BLaER1 treated with 17β-estradiol and CSF1 and Interleukin-3, amounts not matched to agents 10 nM and 100 nM (cell line): ENCODE measurements at regions not wholly inside any gene's neighbourhood (a gene's known extent, or its start where the extent isn't known, plus 50 kb on each side); places are given as distances from the start of the nearest gene placed in this dataset.

Experiments
- H3K27ac ChIP-seq, 11 experiments: shearing (Covaris generic); formaldehyde crosslinking; 2 replicates each; pipeline ENCODE4 v1.8.1; 2022
- H3K27me3 ChIP-seq, 11 experiments: shearing (Covaris generic); formaldehyde crosslinking; 2 replicates each; pipeline ENCODE4 v1.8.1; 2022
- H3K36me3 ChIP-seq, 11 experiments: shearing (Covaris generic); formaldehyde crosslinking; 2 replicates each; pipeline ENCODE4 v1.8.1; 2022
- H3K4me1 ChIP-seq, 10 experiments: shearing (Covaris generic); formaldehyde crosslinking; 2 replicates each; pipeline ENCODE4 v1.8.1; 2022
- H3K4me2 ChIP-seq, 11 experiments: shearing (Covaris generic); formaldehyde crosslinking; 2 replicates each; pipeline ENCODE4 v1.8.1; 2022
- H3K4me3 ChIP-seq, 10 experiments: shearing (Covaris generic); formaldehyde crosslinking; 2 replicates each; pipeline ENCODE4 v1.8.1; 2022
- H3K9ac ChIP-seq, 11 experiments: shearing (Covaris generic); formaldehyde crosslinking; 2 replicates each; pipeline ENCODE4 v1.8.1; 2022
- H3K9me3 ChIP-seq, 11 experiments: shearing (Covaris generic); formaldehyde crosslinking; replicated peaks in 1 of 11; 2 replicates each; pipeline ENCODE4 v1.8.1; 2022
- H4K20me1 ChIP-seq, 11 experiments: shearing (Covaris generic); formaldehyde crosslinking; 2 replicates each; pipeline ENCODE4 v1.8.1; 2022
- Cebpa-rat ChIP-seq, 11 experiments: shearing (Covaris generic); IDR thresholded peaks; 2 replicates each; pipeline ENCODE4 v1.8.1; 2022

DNA sequence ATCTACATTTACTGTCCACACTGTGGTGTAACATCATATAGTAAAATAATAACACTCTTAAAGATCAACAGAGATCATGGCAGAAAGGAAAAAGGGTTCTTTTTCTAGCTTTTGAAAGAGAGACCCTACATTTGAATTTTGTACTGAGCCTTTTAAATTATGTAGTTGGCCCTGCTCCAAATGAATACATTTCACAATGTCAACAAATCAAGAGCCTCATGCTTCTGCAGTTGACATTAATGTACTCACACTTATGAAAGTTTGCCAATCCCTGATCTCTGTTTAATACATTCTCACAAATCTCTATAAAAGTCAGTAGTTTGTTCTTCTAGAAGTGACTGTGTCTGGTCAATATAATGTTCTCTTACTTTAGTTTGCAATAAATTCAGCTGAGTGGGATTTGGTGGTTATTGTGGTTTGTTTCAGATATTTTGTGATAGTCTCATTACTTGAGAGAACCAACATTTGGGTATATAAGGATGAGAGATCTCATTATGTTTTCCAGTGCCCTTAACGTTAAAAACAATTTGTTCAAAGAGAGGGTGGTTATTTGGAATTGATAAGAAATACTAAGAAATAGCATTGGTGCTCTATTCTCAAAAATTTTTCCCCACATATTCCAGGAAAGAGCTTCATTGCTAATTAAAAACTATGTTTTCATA lies 277.8 kb upstream of the FTMT start:
- Histone ChIP-seq H3K9ac (no peak overlapping the region), H3K27me3 (no peaks in the 10 kb centered on the region), H4K20me1 (no peaks in the 10 kb centered on the region), H3K27ac (no peak overlapping the region), H3K36me3 (no peaks in the 10 kb centered on the region), H3K4me3 (no peak overlapping the region), H3K4me1 (no peaks in the 10 kb centered on the region), H3K9me3 (no peaks in the 10 kb centered on the region), H3K4me2 (no peak overlapping the region)
- no peak for TF ChIP-seq Cebpa-rat (IDR thresholded peaks at IDR 0.05)

- no peak for TF ChIP-seq Cebpa-rat (IDR thresholded peaks at IDR 0.05)
- no peaks in the 10 kb centered on the region for H3K4me1 ChIP-seq
- H3K27ac ChIP-seq, result no peak overlapping the region
- no peak overlapping the region for H3K9ac ChIP-seq
- no peaks in the 10 kb centered on the region for H3K36me3 ChIP-seq
- no peak overlapping the region for H3K4me3 ChIP-seq
- H4K20me1 ChIP-seq, result no peaks in the 10 kb centered on the region
- no peak overlapping the region for H3K4me2 ChIP-seq
- no peaks in the 10 kb centered on the region for H3K9me3 ChIP-seq
- H3K27me3 ChIP-seq, result no peaks in the 10 kb centered on the region
These were observed 270.1 kb upstream of the FTMT start for GRCh38 chr5:121581588-121581987.

DNA sequence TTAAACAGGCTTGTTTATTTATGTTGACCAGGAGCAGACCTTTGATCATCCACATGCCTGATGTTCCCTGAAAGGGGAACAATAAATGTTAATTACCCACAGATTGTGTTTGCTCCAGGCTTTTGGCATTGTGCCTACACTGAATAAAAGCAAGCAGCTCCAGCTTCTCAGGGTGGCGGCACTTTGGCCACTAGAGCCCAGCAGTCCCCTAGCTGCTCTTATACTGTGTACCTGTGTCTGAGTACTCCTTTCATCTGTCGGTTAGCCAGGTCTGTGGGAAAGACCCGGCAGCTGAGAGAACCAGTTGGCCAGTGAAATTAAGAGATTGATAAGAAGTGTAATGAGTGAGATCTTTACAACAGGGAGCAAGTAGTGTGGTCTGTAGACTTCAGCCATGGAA lies 254.8 kb upstream of the FTMT start:
- H3K4me2 ChIP-seq, result peak overlapping the region in 2 of 11 experiments; percentile 48 to 73; a peak in 4 of 22 replicates
- peak overlapping the region in 1 of 11 experiments; percentile 28; a peak in 1 of 22 replicates for H3K27ac ChIP-seq
- no peak for TF ChIP-seq Cebpa-rat (IDR thresholded peaks at IDR 0.05)
- no peaks in the 10 kb centered on the region for H4K20me1 ChIP-seq
- no peak overlapping the region; a peak in 1 of 22 replicates for H3K9ac ChIP-seq
- peaks cover 0 to 34% (median 0%) of the 10 kb centered on the region in 10 experiments; a peak in 4 of 20 replicates for H3K4me1 ChIP-seq
- H3K36me3 ChIP-seq, result no peaks in the 10 kb centered on the region
- no peaks in the 10 kb centered on the region for H3K27me3 ChIP-seq
- H3K9me3 ChIP-seq, result peaks cover 4 to 13% (median 7%) of the 10 kb centered on the region in 11 experiments; a peak in 13 of 22 replicates
- H3K4me3 ChIP-seq, result no peak overlapping the region

DNA sequence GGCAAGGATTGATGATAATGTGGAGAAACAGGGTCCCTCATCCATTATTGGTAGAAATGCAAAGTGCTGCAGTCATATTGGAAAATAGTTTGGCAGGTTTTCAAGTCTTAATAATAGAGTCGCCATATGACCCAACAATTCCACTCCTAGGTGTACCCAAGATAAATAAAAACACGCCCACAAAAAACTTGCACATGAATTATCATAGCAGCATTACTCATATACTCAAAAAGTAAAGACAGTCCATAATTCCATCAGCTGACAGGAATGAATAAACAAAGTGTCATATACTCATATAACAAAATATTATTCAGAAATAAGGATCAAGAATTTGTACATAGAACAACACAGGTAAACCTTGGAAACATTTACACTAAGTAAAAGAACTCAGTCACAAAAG lies 242.9 kb upstream of the FTMT start:
- no peak for TF ChIP-seq Cebpa-rat (IDR thresholded peaks at IDR 0.05)
- Histone ChIP-seq H3K9me3 (no peaks in the 10 kb centered on the region), H3K4me3 (no peak overlapping the region), H3K27me3 (no peaks in the 10 kb centered on the region), H3K4me1 (no peaks in the 10 kb centered on the region), H4K20me1 (no peaks in the 10 kb centered on the region), H3K27ac (no peak overlapping the region), H3K9ac (no peak overlapping the region), H3K36me3 (no peaks in the 10 kb centered on the region), H3K4me2 (no peak overlapping the region)

- no peak for TF ChIP-seq Cebpa-rat (IDR thresholded peaks at IDR 0.05)
- Histone ChIP-seq H3K27me3 (no peaks in the 10 kb centered on the region), H3K9me3 (no peaks in the 10 kb centered on the region), H3K4me3 (no peak overlapping the region), H3K4me1 (no peaks in the 10 kb centered on the region), H3K4me2 (no peak overlapping the region), H3K27ac (no peak overlapping the region), H3K9ac (no peak overlapping the region), H3K36me3 (no peaks in the 10 kb centered on the region), H4K20me1 (no peaks in the 10 kb centered on the region)
These were observed 227.6 kb upstream of the FTMT start for GRCh38 chr5:121624035-121624434.

DNA sequence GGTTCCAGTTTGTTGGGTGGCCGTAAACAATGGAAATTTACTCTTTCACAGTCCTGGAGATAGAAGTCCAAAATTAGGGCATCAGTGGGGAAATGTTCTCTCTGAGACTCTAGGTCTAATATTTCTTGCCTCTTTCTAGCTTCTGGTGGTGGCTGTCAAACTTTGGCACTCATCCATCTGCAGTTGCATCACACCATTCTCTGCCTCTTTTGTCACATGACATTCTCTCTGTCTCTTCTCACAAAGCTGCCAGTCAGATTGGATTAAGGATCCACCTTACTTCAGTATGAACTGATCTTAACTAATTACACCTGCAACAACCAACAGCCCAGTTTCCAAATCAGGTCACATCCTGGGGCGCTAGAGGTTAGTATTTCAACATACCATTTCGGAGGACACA lies 222.9 kb upstream of the FTMT start:
- H3K4me3 ChIP-seq, result no peak overlapping the region
- no peak overlapping the region for H3K4me2 ChIP-seq
- H3K27ac ChIP-seq, result no peak overlapping the region
- H3K36me3 ChIP-seq, result no peaks in the 10 kb centered on the region
- H3K9ac ChIP-seq, result no peak overlapping the region
- H3K9me3 ChIP-seq, result no peaks in the 10 kb centered on the region
- no peaks in the 10 kb centered on the region for H4K20me1 ChIP-seq
- TF ChIP-seq Cebpa-rat (IDR thresholded peaks at IDR 0.05), result no peak
- H3K4me1 ChIP-seq, result no peaks in the 10 kb centered on the region
- H3K27me3 ChIP-seq, result no peaks in the 10 kb centered on the region

DNA sequence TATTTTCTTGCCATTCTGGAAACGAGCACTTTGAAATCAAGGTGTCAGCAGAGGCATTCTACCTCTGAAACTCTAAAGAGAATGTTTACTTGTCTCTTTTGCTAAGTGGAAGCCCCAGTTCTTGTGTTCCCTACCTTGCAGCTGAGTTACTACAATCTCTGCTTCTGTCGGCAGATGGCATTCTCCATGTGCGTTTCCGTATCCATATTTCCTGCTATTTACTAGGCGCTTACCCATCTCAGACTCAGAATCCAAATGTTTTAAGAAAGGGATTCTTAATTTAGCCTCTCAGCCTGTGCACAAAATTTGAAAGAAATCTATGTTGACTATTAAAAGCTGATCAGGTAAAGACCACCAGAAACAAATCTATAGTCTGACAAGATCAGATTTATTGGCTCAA lies 221.3 kb upstream of the FTMT start:
- H3K27me3 ChIP-seq, result no peaks in the 10 kb centered on the region
- H3K4me3 ChIP-seq, result no peak overlapping the region
- H3K9me3 ChIP-seq, result no peaks in the 10 kb centered on the region
- no peak overlapping the region for H3K4me2 ChIP-seq
- TF ChIP-seq Cebpa-rat (IDR thresholded peaks at IDR 0.05), result no peak
- H3K4me1 ChIP-seq, result no peaks in the 10 kb centered on the region
- H4K20me1 ChIP-seq, result no peaks in the 10 kb centered on the region
- no peaks in the 10 kb centered on the region for H3K36me3 ChIP-seq
- no peak overlapping the region for H3K9ac ChIP-seq
- H3K27ac ChIP-seq, result no peak overlapping the region

- Histone ChIP-seq H3K4me2 (no peak overlapping the region), H3K9ac (no peak overlapping the region), H3K9me3 (no peaks in the 10 kb centered on the region), H3K27me3 (no peaks in the 10 kb centered on the region), H3K4me1 (no peaks in the 10 kb centered on the region), H3K4me3 (no peak overlapping the region), H4K20me1 (no peaks in the 10 kb centered on the region), H3K27ac (no peak overlapping the region), H3K36me3 (no peaks in the 10 kb centered on the region)
- TF ChIP-seq Cebpa-rat (IDR thresholded peaks at IDR 0.05), result no peak
These were observed 216.7 kb upstream of the FTMT start for GRCh38 chr5:121634946-121635345.

DNA sequence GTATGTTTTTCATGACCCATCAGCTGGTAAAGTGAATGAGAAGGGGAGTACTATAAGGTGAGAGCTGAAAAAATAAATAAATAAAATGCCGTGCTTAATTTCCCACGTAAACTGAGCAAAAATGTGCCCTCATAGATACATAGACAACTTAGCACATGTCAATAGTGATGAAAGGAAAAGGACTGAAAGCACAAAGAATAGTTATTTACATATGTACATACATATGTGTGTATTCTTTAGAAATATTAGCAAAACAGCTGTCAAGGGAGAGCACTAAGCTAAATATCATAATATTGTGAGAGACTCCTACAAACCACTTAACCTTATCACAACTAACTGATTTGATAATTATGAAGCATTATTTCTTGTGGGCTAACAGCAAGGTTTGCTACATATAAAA lies 213.6 kb upstream of the FTMT start:
- Histone ChIP-seq H3K27ac (no peak overlapping the region), H3K27me3 (no peaks in the 10 kb centered on the region), H3K9me3 (no peaks in the 10 kb centered on the region), H3K9ac (no peak overlapping the region), H3K4me1 (no peaks in the 10 kb centered on the region), H4K20me1 (no peaks in the 10 kb centered on the region), H3K4me3 (no peak overlapping the region), H3K4me2 (no peak overlapping the region), H3K36me3 (no peaks in the 10 kb centered on the region)
- no peak for TF ChIP-seq Cebpa-rat (IDR thresholded peaks at IDR 0.05)

DNA sequence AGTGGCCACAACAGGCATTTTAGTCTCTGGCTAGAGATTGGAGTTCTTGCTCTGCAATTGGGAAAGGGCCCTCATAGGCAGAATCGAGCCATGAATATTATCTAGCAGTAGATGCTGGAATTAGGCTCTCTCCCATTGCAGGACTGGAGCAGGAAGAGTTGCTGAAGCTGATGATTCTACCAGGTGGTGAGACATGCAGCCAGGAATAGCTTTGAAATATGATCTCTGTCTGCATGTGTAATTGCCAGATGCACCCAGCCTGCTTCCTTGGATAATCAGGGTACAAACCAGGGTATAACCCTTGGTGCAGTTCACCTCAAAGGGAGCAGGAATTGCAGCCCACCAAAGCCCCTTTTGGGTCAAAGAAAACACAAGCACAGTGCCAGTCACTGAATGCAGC lies 211.4 kb upstream of the FTMT start:
- Histone ChIP-seq H3K9me3 (no peaks in the 10 kb centered on the region), H3K4me1 (no peaks in the 10 kb centered on the region), H3K9ac (no peak overlapping the region), H3K27ac (no peak overlapping the region), H3K4me2 (no peak overlapping the region), H3K36me3 (no peaks in the 10 kb centered on the region), H3K27me3 (no peaks in the 10 kb centered on the region), H4K20me1 (no peaks in the 10 kb centered on the region), H3K4me3 (no peak overlapping the region)
- TF ChIP-seq Cebpa-rat (IDR thresholded peaks at IDR 0.05), result no peak
